ENCODE measurements at regions not wholly inside any gene's neighbourhood (a gene's known extent, or its start where the extent isn't known, plus 50 kb on each side); places are given as distances from the start of the nearest gene placed in this dataset.

GRCh38 chr6:148053209-148053608 is 289.4 kb upstream of the SASH1 start:
- TF ChIP-seq CTCF (IDR thresholded peaks at IDR 0.05) (no peak), POLR2A (IDR thresholded peaks at IDR 0.05) (no peak)

Data from body of pancreas (tissue), 4 donors.